Tibial artery (tissue), 4 donors: ENCODE measurements at regions not wholly inside any gene's neighbourhood (a gene's known extent, or its start where the extent isn't known, plus 50 kb on each side); places are given as distances from the start of the nearest gene placed in this dataset.

Experiments used
- DNase-seq, 2 donors: peaks; one replicate each; pipeline ENCODE4 v3.0.0-alpha.2; 2019
- H3K27ac ChIP-seq, 2 donors: fragments of 200-600 bp; sonication (generic) in 1 of 2; 1 replicate in 1 of 2; 2 replicates in 1 of 2; pipeline ENCODE4 v1.5.1; 2018 to 2019; ENCODE audit warnings: mild to moderate bottlenecking in 1 of 2
- H3K27me3 ChIP-seq, 2 donors: fragments of 200-600 bp; sonication (generic) in 1 of 2; one replicate each; pipeline versions ENCODE4 v1.5.1 to v1.6.0; 2016 to 2019
- H3K36me3 ChIP-seq, 3 donors: fragments of 200-600 bp; sonication (generic) in 2 of 3; one replicate each; pipeline ENCODE4 v1.5.1; 2016 to 2019; ENCODE audit warnings: mild to moderate bottlenecking in 2 of 3
- H3K4me1 ChIP-seq, 4 donors: fragments of 200-600 bp; sonication (generic) in 2 of 4; 1 replicate in 3 of 4; 2 replicates in 1 of 4; pipeline ENCODE4 v1.5.1; 2016 to 2019
- H3K4me3 ChIP-seq, 2 donors: fragments of 200-600 bp; sonication (generic) in 1 of 2; 1 replicate in 1 of 2; 2 replicates in 1 of 2; pipeline ENCODE4 v1.5.1; 2018 to 2019; ENCODE audit warnings: mild to moderate bottlenecking in 2 of 2
- H3K9me3 ChIP-seq, 3 donors: fragments of 200-600 bp; sonication (generic) in 1 of 3; one replicate each; pipeline ENCODE4 v1.5.1; 2016 to 2019
- intact Hi-C: fragments of 100-400 bp; cut with DNase I; formaldehyde crosslinking; loops from one replicate; pipeline ENCODE4 v1.15.0; 2023; ENCODE audit warnings: low total_unique reads
- TF ChIP-seq, protein P1 (sequence below), 2 experiments: fragments of 200-600 bp in 1 of 2; fragments of 450-650 bp in 1 of 2; IDR thresholded peaks; one replicate each; pipeline ENCODE4 v1.5.1; 2017 to 2019; ENCODE audit warnings: antibody characterized with exemption in 2 of 2, mild to moderate bottlenecking in 1 of 2, moderate library complexity in 1 of 2

GRCh38 chr12:113642672-113643071 is 171.0 kb upstream of the LHX5 start:
- no peak overlapping the region for H3K4me3 ChIP-seq
- TF ChIP-seq, protein P1, sequence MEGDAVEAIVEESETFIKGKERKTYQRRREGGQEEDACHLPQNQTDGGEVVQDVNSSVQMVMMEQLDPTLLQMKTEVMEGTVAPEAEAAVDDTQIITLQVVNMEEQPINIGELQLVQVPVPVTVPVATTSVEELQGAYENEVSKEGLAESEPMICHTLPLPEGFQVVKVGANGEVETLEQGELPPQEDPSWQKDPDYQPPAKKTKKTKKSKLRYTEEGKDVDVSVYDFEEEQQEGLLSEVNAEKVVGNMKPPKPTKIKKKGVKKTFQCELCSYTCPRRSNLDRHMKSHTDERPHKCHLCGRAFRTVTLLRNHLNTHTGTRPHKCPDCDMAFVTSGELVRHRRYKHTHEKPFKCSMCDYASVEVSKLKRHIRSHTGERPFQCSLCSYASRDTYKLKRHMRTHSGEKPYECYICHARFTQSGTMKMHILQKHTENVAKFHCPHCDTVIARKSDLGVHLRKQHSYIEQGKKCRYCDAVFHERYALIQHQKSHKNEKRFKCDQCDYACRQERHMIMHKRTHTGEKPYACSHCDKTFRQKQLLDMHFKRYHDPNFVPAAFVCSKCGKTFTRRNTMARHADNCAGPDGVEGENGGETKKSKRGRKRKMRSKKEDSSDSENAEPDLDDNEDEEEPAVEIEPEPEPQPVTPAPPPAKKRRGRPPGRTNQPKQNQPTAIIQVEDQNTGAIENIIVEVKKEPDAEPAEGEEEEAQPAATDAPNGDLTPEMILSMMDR (IDR thresholded peaks at IDR 0.05) = no peak
- H3K9me3 ChIP-seq = no peaks in the 10 kb centered on the region
- H3K27me3 ChIP-seq = peaks cover 0 to 60% of the 10 kb centered on the region in 2 donors
- no peak for DNase-seq
- intact Hi-C loops = no loop called here
- H3K27ac ChIP-seq = no peak overlapping the region
- H3K36me3 ChIP-seq = no peaks in the 10 kb centered on the region
- peaks cover 0 to 4% (median 0%) of the 10 kb centered on the region in 4 donors for H3K4me1 ChIP-seq

- TF ChIP-seq, protein P1 (IDR thresholded peaks at IDR 0.05) = no peak
- intact Hi-C loops = no loop called here
- Histone ChIP-seq H3K36me3 (no peaks in the 10 kb centered on the region), H3K27ac (no peak overlapping the region), H3K4me3 (no peak overlapping the region), H3K4me1 (peaks cover 0 to 4% (median 0%) of the 10 kb centered on the region in 4 donors), H3K9me3 (no peaks in the 10 kb centered on the region), H3K27me3 (peaks cover 0 to 63% of the 10 kb centered on the region in 2 donors)
- DNase-seq = no peak
Measured at GRCh38 chr12:113642216-113642615, 170.5 kb upstream of the LHX5 start.

DNA sequence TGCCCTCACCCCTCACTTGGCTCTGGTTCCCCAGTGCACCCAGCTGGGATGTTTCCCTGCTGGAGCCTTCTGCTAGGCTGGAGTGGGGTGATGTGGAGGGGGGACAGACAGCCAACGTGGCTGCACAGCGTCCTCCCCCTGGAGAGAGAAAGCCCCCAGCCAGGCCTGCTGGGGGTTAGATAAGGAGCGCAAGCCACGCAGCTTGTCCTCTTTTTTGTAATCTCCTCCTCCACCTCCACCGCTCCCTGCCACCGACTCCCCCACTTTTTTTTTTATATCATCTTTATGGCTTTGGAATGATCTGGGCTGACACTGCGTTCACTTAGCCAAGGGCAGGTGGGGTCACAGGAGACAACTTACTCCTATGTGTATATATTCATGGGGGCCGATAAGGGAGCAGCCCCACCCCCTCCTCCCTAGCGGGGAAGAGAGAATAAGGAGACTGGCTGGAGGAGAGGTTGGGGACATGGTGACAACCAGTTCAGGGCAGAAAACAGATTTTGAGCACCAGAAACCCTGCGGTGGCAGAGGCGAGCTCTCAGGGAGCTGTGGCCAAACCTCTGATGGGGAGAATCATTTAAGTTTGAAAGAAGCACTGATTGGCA is 169.9 kb upstream of the LHX5 start:
- H3K27me3 ChIP-seq = peaks cover 0 to 65% of the 10 kb centered on the region in 2 donors
- TF ChIP-seq, protein P1 (IDR thresholded peaks at IDR 0.05) = no peak
- DNase-seq = no peak
- H3K36me3 ChIP-seq = no peaks in the 10 kb centered on the region
- H3K27ac ChIP-seq = no peak overlapping the region
- intact Hi-C loops = no loop called here
- H3K4me1 ChIP-seq = peaks cover 0 to 4% (median 0%) of the 10 kb centered on the region in 4 donors
- H3K4me3 ChIP-seq = no peak overlapping the region
- no peaks in the 10 kb centered on the region for H3K9me3 ChIP-seq

DNA sequence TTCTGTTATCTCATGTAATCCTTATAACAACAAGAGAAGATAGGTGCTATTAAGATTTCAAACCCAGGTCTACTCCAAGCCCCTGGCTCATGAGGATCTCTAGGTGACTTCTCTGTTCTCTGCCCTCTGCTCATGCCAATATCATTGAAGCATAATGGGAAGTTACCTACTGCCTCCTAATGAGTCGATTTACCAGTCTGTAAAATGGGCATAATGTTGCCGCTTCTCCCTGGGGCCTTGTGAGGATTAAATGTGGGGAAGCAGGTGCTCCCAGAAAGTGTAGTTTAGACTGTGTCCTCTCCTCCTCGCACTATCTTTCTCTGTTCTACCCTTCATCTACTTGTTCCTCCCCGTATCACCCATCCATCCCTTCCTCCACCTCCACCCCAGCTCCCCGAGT is 169.2 kb upstream of the LHX5 start:
- TF ChIP-seq, protein P1 (IDR thresholded peaks at IDR 0.05) = no peak
- no peak for DNase-seq
- H3K27me3 ChIP-seq = peaks cover 0 to 64% of the 10 kb centered on the region in 2 donors

DNA sequence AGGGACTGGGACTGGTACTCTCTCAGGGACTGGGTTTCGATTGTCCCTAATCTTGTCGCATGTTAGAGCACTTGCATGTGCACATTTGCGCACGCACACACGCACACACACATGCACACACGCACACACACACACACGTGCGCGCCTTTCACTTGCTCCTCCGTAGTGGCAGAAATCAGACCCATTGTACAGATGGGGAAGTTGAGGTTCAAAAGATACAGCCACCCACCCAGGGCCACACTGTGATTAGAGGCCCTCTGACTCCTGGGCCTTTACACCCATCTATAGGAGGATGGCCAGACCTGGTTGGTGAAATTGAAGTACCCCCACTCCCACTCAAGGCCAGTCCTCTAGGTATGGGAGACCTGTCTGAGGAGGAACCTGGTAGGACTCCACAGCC is 167.8 kb upstream of the LHX5 start:
- DNase-seq = no peak
- Histone ChIP-seq H3K27ac (no peak overlapping the region), H3K4me1 (peaks cover 0 to 4% (median 0%) of the 10 kb centered on the region in 4 donors), H3K4me3 (no peak overlapping the region), H3K27me3 (peaks cover 0 to 57% of the 10 kb centered on the region in 2 donors), H3K36me3 (no peaks in the 10 kb centered on the region), H3K9me3 (no peaks in the 10 kb centered on the region)
- intact Hi-C loops = no loop called here
- TF ChIP-seq, protein P1 (IDR thresholded peaks at IDR 0.05) = no peak

More for the DNA sequence above, 169.2 kb upstream of the LHX5 start:
- intact Hi-C loops = no loop called here
- peaks cover 0 to 4% (median 0%) of the 10 kb centered on the region in 4 donors for H3K4me1 ChIP-seq
- no peaks in the 10 kb centered on the region for H3K36me3 ChIP-seq
- H3K4me3 ChIP-seq = no peak overlapping the region
- H3K9me3 ChIP-seq = no peaks in the 10 kb centered on the region
- H3K27ac ChIP-seq = no peak overlapping the region

GRCh38 chr12:113638460-113638775 is 166.7 kb upstream of the LHX5 start:
- intact Hi-C loops = no loop called here
- TF ChIP-seq, protein P1 (IDR thresholded peaks at IDR 0.05) = no peak
- Histone ChIP-seq H3K4me1 (peaks cover 0 to 4% (median 0%) of the 10 kb centered on the region in 4 donors), H3K4me3 (no peak overlapping the region), H3K27ac (no peak overlapping the region), H3K27me3 (peaks cover 0 to 59% of the 10 kb centered on the region in 2 donors), H3K36me3 (no peaks in the 10 kb centered on the region), H3K9me3 (no peaks in the 10 kb centered on the region)
- no peak for DNase-seq
